AG09319 (cell line): ENCODE measurements at regions not wholly inside any gene's neighbourhood (a gene's known extent, or its start where the extent isn't known, plus 50 kb on each side); places are given as distances from the start of the nearest gene placed in this dataset.

Experiments used
- DNase-seq: peaks from one replicate; pipeline ENCODE4 v3.0.0-alpha.2; 2010; ENCODE audit warnings: low read depth; ENCODE audit errors: extremely low read depth
- TF ChIP-seq, protein P1 (sequence below): IDR thresholded peaks from 2 replicates; pipeline ENCODE4 v1.5.1; 2011; ENCODE audit warnings: low read depth, mild to moderate bottlenecking, inconsistent platforms, low read length, moderate library complexity

DNA sequence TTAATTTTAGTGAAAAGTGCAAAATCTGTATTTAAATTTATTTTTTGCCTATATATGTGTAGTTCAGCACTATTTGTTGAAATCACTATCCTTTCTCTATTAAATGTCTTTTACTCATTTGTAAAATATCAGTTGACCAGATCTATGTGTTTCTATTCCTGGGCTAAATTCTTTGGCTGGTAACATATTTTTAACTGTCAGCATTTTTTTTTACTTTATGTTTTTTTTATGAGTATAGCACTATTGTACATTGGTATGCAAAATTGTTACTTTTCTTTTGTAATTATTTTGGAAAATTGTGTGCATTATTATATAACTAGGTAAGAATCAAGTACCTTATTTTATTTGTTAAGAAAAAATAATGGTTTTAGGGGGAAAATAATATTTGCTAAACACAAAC, 582.8 kb upstream of the ADGRB3 start:
- TF ChIP-seq, protein P1, sequence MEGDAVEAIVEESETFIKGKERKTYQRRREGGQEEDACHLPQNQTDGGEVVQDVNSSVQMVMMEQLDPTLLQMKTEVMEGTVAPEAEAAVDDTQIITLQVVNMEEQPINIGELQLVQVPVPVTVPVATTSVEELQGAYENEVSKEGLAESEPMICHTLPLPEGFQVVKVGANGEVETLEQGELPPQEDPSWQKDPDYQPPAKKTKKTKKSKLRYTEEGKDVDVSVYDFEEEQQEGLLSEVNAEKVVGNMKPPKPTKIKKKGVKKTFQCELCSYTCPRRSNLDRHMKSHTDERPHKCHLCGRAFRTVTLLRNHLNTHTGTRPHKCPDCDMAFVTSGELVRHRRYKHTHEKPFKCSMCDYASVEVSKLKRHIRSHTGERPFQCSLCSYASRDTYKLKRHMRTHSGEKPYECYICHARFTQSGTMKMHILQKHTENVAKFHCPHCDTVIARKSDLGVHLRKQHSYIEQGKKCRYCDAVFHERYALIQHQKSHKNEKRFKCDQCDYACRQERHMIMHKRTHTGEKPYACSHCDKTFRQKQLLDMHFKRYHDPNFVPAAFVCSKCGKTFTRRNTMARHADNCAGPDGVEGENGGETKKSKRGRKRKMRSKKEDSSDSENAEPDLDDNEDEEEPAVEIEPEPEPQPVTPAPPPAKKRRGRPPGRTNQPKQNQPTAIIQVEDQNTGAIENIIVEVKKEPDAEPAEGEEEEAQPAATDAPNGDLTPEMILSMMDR, result no peak
- DNase-seq, result no peak

DNA sequence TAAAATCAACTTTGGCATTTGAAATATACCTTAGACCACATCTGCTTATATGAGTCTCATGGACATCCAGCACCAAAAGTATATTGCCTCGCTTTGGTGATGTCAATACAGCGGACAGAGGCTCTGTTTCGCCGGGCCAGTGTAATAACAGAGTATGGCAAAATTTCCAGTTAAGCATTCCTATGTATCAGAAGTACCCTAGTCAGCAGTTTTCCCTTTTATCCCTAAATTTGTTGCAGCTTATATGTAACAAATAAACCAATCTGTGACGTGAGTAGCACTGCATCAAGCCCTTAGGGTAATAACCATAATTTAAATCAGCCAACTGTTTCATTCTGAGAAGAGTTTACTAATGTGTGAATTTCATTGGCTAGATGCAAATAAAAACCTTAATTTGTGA, 585.5 kb upstream of the ADGRB3 start:
- TF ChIP-seq, protein P1, result no peak
- no peak for DNase-seq

DNA sequence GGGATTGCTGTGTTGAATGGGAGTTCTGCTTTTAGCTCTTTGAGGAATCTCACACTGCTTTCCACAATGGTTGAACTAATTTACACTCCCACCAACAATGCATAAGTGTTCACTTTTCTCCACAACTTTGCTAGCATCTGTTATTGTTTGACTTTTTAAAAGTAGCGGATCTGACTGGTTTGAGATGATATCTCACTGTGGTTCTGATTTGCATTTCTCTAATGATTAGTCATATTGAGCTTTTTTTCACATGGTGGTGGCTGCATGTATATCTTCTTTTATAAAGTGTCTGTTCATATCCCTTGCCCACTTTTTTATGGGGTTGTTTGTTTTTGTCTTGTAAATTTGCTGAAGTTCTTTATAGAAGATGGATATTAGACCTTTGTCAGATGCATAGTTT, 588.3 kb upstream of the ADGRB3 start:
- TF ChIP-seq, protein P1, result no peak
- DNase-seq, result no peak

DNA sequence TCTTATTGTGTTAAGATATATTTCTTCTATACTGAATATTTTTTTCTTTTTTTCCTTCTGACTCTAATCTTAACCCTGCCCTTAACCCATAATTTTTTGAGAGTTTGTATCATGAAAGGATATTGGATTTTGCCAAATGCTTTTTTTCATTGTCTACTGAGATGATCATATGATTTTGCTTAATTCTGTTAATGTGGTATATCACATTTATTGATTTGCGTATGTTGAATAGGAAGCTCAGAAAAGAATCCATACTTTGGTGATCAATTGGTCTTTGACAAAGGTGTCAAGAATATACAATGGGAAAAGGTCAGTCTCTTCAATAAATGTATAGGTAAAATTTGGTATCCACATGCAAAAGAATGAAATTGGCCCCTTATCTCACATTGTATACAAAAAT, 588.8 kb upstream of the ADGRB3 start:
- no peak for DNase-seq
- TF ChIP-seq, protein P1, result no peak

DNA sequence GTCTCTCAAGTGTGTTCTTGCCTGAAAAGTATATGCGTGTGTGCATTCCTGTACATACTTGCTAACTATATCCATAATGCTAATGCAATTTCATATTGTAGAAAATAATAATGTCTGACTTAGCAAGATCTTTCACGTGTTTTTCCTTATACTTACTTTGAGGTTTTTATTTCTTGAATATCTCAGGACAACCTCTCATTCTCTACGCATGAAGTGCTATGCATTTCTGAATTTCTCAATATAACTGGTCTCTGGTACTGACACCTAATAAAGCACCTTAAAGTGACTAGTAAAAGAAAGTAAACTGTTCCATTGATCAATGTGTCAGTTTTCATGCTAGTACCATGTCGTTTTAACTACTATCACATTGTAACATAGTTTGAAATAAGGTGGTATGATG, 589.9 kb upstream of the ADGRB3 start:
- no peak for DNase-seq
- TF ChIP-seq, protein P1, result no peak

DNA sequence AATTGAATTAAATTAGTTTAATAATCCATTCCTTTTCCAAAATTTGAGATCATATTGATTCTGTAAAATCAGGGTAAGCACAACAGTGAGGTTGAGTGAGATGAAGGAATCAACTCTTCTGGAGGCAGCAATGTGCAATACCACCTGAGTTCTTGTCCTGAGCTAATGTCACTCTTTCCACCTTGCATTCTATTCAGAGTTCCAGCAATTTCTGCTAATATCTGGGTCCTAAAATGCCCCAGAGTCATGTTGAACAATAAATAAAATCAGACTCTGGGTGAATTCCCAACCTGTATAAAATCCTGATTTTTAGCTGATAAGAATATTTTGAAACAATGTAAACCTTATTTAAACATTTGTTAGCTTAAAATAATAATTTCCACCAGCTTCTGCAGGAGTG, 590.8 kb upstream of the ADGRB3 start:
- TF ChIP-seq, protein P1, result no peak

DNA sequence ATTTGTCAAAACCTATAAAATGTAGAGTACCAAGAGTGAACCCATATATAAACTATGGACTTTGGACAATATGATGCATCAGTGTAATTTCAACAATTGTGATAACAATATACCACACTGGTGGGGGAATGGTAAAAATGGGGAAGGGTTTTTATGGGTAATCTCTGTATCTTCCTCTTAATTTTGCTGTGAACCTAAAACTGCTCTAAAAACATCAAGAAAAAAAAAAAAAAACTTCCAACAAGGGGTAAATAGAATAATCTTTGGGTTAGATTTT, 592.0 kb upstream of the ADGRB3 start:
- DNase-seq, result no peak
- TF ChIP-seq, protein P1, result no peak

More for the DNA sequence above, 590.8 kb upstream of the ADGRB3 start:
- no peak for DNase-seq
